ENCODE measurements at regions not wholly inside any gene's neighbourhood (a gene's known extent, or its start where the extent isn't known, plus 50 kb on each side); places are given as distances from the start of the nearest gene placed in this dataset.

DNA sequence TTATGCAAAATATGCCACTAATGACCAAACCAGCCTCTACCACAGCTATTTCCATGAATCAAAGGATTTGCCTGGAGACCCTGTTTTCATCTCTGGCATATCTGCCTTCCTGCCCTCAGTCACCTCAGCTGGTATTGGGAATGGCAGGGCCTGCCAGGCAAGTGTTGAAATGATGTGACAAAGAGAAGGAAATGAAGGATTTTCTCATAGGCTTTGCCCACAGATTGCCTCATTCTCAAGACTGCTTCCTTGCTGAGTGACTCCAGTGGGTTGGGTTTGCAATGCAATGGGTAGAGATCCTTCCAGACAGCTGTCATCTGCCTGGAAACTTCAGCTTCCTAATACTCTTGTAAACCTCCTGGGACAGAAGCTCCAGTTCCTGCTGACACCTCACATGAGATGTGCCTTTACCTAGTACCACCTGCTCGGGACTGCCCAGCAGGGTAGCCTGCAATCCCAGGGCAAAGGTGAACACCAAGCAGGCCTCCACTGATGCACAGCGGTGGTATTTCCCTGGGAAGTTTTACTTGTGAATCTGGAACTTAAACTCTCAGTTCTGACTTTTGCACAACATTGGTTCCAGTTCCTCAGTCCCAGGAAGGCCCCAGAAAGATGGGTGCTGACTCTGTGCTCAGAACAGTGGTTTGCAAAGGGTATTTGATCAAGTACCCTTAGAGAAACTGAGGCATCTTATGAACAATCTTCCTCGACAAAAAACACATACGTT is 64.8 kb upstream of the SLC1A1 start:
- POLR2A ChIA-PET, result no interaction called here
- CTCF ChIA-PET, result no interaction called here

GRCh38 chr9:4424891-4425290 is 65.4 kb upstream of the SLC1A1 start:
- Mint-ChIP-seq H3K4me1 (ENCODE audit: low read depth) (peaks cover 26% of the 10 kb centered on the region), H3K4me3 (no peak overlapping the region), H3K27me3 (no peaks in the 10 kb centered on the region), H3K9me3 (no peaks in the 10 kb centered on the region), H3K27ac (no peak overlapping the region), H3K36me3 (ENCODE audit: low read depth) (no peaks in the 10 kb centered on the region)
- ChIA-PET POLR2A (no interaction called here), CTCF (no interaction called here)
- Histone ChIP-seq H3K9me3 (ENCODE audit: control insufficient read depth in 1 of 2, insufficient read depth in 1 of 2, low read length in 2 of 2) (no peaks in the 10 kb centered on the region), H3K36me3 (ENCODE audit: insufficient read depth, low read length) (no peaks in the 10 kb centered on the region), H3K27me3 (ENCODE audit: control insufficient read depth in 1 of 2, insufficient read depth in 2 of 2, low read length in 2 of 2) (peaks cover 0 to 2% of the 10 kb centered on the region in 2 experiments), H3K4me3 (ENCODE audit: low read length) (no peak overlapping the region), H3K4me1 (ENCODE audit: insufficient read depth, low read length) (peaks cover 8% of the 10 kb centered on the region), H3K27ac (ENCODE audit: low read depth in 1 of 2, low read length in 2 of 2) (no peak overlapping the region)
- DNase-seq (no peak), ATAC-seq (ENCODE audit: poor library complexity) (no peak)
- TF ChIP-seq, protein P1, sequence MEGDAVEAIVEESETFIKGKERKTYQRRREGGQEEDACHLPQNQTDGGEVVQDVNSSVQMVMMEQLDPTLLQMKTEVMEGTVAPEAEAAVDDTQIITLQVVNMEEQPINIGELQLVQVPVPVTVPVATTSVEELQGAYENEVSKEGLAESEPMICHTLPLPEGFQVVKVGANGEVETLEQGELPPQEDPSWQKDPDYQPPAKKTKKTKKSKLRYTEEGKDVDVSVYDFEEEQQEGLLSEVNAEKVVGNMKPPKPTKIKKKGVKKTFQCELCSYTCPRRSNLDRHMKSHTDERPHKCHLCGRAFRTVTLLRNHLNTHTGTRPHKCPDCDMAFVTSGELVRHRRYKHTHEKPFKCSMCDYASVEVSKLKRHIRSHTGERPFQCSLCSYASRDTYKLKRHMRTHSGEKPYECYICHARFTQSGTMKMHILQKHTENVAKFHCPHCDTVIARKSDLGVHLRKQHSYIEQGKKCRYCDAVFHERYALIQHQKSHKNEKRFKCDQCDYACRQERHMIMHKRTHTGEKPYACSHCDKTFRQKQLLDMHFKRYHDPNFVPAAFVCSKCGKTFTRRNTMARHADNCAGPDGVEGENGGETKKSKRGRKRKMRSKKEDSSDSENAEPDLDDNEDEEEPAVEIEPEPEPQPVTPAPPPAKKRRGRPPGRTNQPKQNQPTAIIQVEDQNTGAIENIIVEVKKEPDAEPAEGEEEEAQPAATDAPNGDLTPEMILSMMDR (IDR thresholded peaks at IDR 0.05), result no peak
- intact Hi-C loops (cut with DNase I, micrococcal nuclease), result no loop called here

More for the DNA sequence above, 64.8 kb upstream of the SLC1A1 start:
- Mint-ChIP-seq H3K4me3 (no peak overlapping the region), H3K4me1 (ENCODE audit: low read depth) (peaks cover 26% of the 10 kb centered on the region), H3K27me3 (no peaks in the 10 kb centered on the region), H3K9me3 (no peaks in the 10 kb centered on the region), H3K36me3 (ENCODE audit: low read depth) (no peaks in the 10 kb centered on the region), H3K27ac (no peak overlapping the region)
- Histone ChIP-seq H3K4me3 (ENCODE audit: low read length) (no peak overlapping the region), H3K36me3 (ENCODE audit: insufficient read depth, low read length) (no peaks in the 10 kb centered on the region), H3K4me1 (ENCODE audit: insufficient read depth, low read length) (peaks cover 8% of the 10 kb centered on the region), H3K27me3 (ENCODE audit: control insufficient read depth in 1 of 2, insufficient read depth in 2 of 2, low read length in 2 of 2) (peaks cover 0 to 2% of the 10 kb centered on the region in 2 experiments), H3K9me3 (ENCODE audit: control insufficient read depth in 1 of 2, insufficient read depth in 1 of 2, low read length in 2 of 2) (no peaks in the 10 kb centered on the region), H3K27ac (ENCODE audit: low read depth in 1 of 2, low read length in 2 of 2) (no peak overlapping the region)
- intact Hi-C loops (cut with DNase I, micrococcal nuclease), result no loop called here
- TF ChIP-seq, protein P1 (IDR thresholded peaks at IDR 0.05), result no peak
- DNase-seq, result no peak
- ATAC-seq (ENCODE audit: poor library complexity), result no peak

GRCh38 chr9:4424038-4424437 is 66.2 kb upstream of the SLC1A1 start:
- Histone ChIP-seq H3K4me1 (ENCODE audit: insufficient read depth, low read length) (peaks cover 8% of the 10 kb centered on the region), H3K27ac (ENCODE audit: low read depth in 1 of 2, low read length in 2 of 2) (no peak overlapping the region), H3K4me3 (ENCODE audit: low read length) (no peak overlapping the region), H3K27me3 (ENCODE audit: control insufficient read depth in 1 of 2, insufficient read depth in 2 of 2, low read length in 2 of 2) (peaks cover 0 to 2% of the 10 kb centered on the region in 2 experiments), H3K9me3 (ENCODE audit: control insufficient read depth in 1 of 2, insufficient read depth in 1 of 2, low read length in 2 of 2) (no peaks in the 10 kb centered on the region), H3K36me3 (ENCODE audit: insufficient read depth, low read length) (no peaks in the 10 kb centered on the region)
- TF ChIP-seq, protein P1 (IDR thresholded peaks at IDR 0.05), result no peak
- no peak overlapping the region for H3K4me3 Mint-ChIP-seq
- ChIA-PET POLR2A (interaction anchor here (0.6 kb wide), 1 partner anchor 531 kb away, joined by 3 read pairs; no protein-coding TSS in a partner anchor), CTCF (no interaction called here)
- peaks cover 26% of the 10 kb centered on the region for H3K4me1 Mint-ChIP-seq (ENCODE audit: low read depth)
- H3K36me3 Mint-ChIP-seq (ENCODE audit: low read depth), result no peaks in the 10 kb centered on the region
- H3K27me3 Mint-ChIP-seq, result no peaks in the 10 kb centered on the region
- no peak for DNase-seq
- intact Hi-C loops (cut with DNase I, micrococcal nuclease), result no loop called here
- ATAC-seq (ENCODE audit: poor library complexity), result no peak
- H3K9me3 Mint-ChIP-seq, result no peaks in the 10 kb centered on the region
- no peak overlapping the region for H3K27ac Mint-ChIP-seq
